ENCODE measurements at regions not wholly inside any gene's neighbourhood (a gene's known extent, or its start where the extent isn't known, plus 50 kb on each side); places are given as distances from the start of the nearest gene placed in this dataset.

DNA sequence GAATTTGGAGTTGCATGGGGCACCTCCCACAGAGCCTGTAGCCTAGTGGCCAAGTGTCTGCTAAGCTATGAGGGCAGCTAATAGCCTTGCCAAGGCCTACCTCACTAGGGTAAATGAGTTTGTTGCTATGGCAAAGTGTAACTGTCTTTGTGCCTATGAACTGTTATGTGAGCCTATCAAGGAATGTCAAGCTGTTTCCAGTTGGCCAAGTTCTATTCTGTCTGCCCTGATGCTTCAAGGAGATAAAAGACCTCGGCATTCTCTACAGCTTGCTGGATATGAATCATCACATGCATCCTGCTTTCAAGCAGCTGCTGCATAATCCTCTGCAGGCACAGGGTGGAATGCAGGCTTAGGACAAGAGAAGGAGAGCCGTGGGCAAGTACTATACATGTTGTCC is 69.8 kb upstream of the CCDC112 start:
- no peak for TF ChIP-seq REST (IDR thresholded peaks at IDR 0.05)
- DNase-seq (ENCODE audit: low spot score), result no peak
- WGBS, result 82% methylated on average over 2 of the region's 2 CpGs
- no peak overlapping the region for H3K4me3 ChIP-seq (ENCODE audit: low read depth in 1 of 3, low read length in 3 of 3)
- H3K27me3 ChIP-seq (ENCODE audit: control insufficient read depth in 4 of 4, insufficient read depth in 4 of 4, low read length in 3 of 4), result no peaks in the 10 kb centered on the region
- no peaks in the 10 kb centered on the region for H3K4me1 ChIP-seq (ENCODE audit: control insufficient read depth in 4 of 4, insufficient read depth in 4 of 4, low read length in 3 of 4)
- H3K27ac ChIP-seq (ENCODE audit: low read depth in 1 of 2, low read length in 2 of 2), result no peak overlapping the region
- H3K9me3 ChIP-seq (ENCODE audit: control insufficient read depth in 4 of 4, low read length in 3 of 4), result no peaks in the 10 kb centered on the region
- H3K9ac ChIP-seq (ENCODE audit: low read depth in 1 of 2, low read length in 2 of 2), result no peak overlapping the region
- no peaks in the 10 kb centered on the region for H3K36me3 ChIP-seq (ENCODE audit: control insufficient read depth in 4 of 4, insufficient read depth in 3 of 4, low read depth in 1 of 4, low read length in 3 of 4)

DNA sequence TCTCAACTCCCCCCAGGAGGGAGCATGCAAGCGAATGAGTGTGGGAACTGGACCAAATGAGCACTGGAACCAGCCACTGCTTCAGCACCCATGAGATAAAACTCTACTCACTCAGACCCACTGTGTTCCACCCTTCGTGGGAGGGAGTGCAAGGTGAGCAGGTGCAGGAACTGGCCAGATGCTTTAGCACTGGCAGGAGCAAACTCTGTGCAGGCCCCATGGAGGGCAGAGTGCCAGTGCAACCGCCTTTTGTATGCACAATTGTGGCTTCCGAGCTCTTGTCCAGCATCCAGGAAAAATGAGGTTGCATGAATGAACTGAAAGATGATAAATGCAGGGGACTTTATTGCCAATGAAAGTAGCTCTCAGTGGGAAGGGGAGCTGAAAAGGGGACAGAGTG is 67.4 kb upstream of the CCDC112 start:
- H3K27ac ChIP-seq (ENCODE audit: low read depth in 1 of 2, low read length in 2 of 2), result no peak overlapping the region
- H3K9me3 ChIP-seq (ENCODE audit: control insufficient read depth in 4 of 4, low read length in 3 of 4), result no peaks in the 10 kb centered on the region
- H3K9ac ChIP-seq (ENCODE audit: low read depth in 1 of 2, low read length in 2 of 2), result no peak overlapping the region
- TF ChIP-seq RXRA (IDR thresholded peaks at IDR 0.05) (no peak), SP1 (IDR thresholded peaks at IDR 0.05) (no peak), TAF1 (conservative IDR thresholded peaks at IDR 0.05) (no peak)
- TF ChIP-seq, protein P1, sequence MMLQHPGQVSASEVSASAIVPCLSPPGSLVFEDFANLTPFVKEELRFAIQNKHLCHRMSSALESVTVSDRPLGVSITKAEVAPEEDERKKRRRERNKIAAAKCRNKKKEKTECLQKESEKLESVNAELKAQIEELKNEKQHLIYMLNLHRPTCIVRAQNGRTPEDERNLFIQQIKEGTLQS (IDR thresholded peaks at IDR 0.05), result no peak
- H3K36me3 ChIP-seq (ENCODE audit: control insufficient read depth in 4 of 4, insufficient read depth in 3 of 4, low read depth in 1 of 4, low read length in 3 of 4), result no peaks in the 10 kb centered on the region
- H3K4me3 ChIP-seq (ENCODE audit: low read depth in 1 of 3, low read length in 3 of 3), result no peak overlapping the region
- 81% methylated on average over 4 of the region's 4 CpGs for WGBS
- H3K4me1 ChIP-seq (ENCODE audit: control insufficient read depth in 4 of 4, insufficient read depth in 4 of 4, low read length in 3 of 4), result peaks cover 0 to 4% (median 0%) of the 10 kb centered on the region in 4 donors
- H3K27me3 ChIP-seq (ENCODE audit: control insufficient read depth in 4 of 4, insufficient read depth in 4 of 4, low read length in 3 of 4), result no peaks in the 10 kb centered on the region
- no peak for DNase-seq (ENCODE audit: low spot score)

GRCh38 chr5:115360046-115360685 is 63.7 kb upstream of the CCDC112 start:
- DNase-seq (ENCODE audit: low spot score), result no peak
- TF ChIP-seq SP1 (IDR thresholded peaks at IDR 0.05), result no peak
- no peak for TF ChIP-seq EGR1 (IDR thresholded peaks at IDR 0.05; ENCODE audit: low read depth in 2 of 2)
- no peak for TF ChIP-seq RXRA (IDR thresholded peaks at IDR 0.05)
- no peak for TF ChIP-seq CTCF (IDR thresholded peaks at IDR 0.05; ENCODE audit: low read depth, low read length, missing input control)
- TF ChIP-seq HNF4A (conservative IDR thresholded peaks at IDR 0.05), result peak in 1 of 2 donors; percentile 7
- no peak for TF ChIP-seq YY1 (IDR thresholded peaks at IDR 0.05)
- TF ChIP-seq JUND (IDR thresholded peaks at IDR 0.05), result no peak
- WGBS, result 83% methylated on average over 5 of the region's 5 CpGs

More at GRCh38 chr5:115360046-115360685, 63.7 kb upstream of the CCDC112 start:
- no peak overlapping the region for H3K9ac ChIP-seq (ENCODE audit: low read depth in 1 of 2, low read length in 2 of 2)
- H3K4me1 ChIP-seq (ENCODE audit: control insufficient read depth in 4 of 4, insufficient read depth in 4 of 4, low read length in 3 of 4), result peaks cover 0 to 4% (median 0%) of the 10 kb centered on the region in 4 donors
- H3K9me3 ChIP-seq (ENCODE audit: control insufficient read depth in 4 of 4, low read length in 3 of 4), result no peaks in the 10 kb centered on the region
- H3K4me3 ChIP-seq (ENCODE audit: low read depth in 1 of 3, low read length in 3 of 3), result no peak overlapping the region
- H3K27me3 ChIP-seq (ENCODE audit: control insufficient read depth in 4 of 4, insufficient read depth in 4 of 4, low read length in 3 of 4), result no peaks in the 10 kb centered on the region
- H3K36me3 ChIP-seq (ENCODE audit: control insufficient read depth in 4 of 4, insufficient read depth in 3 of 4, low read depth in 1 of 4, low read length in 3 of 4), result no peaks in the 10 kb centered on the region
- no peak overlapping the region for H3K27ac ChIP-seq (ENCODE audit: low read depth in 1 of 2, low read length in 2 of 2)

All from liver (tissue), 8 donors.